Fibroblast of villous mesenchyme (primary cell): ENCODE measurements at regions not wholly inside any gene's neighbourhood (a gene's known extent, or its start where the extent isn't known, plus 50 kb on each side); places are given as distances from the start of the nearest gene placed in this dataset.

ENCODE experiments used
- DNase-seq: peaks from one replicate; pipeline ENCODE4 v3.0.0-alpha.2; 2010; ENCODE audit warnings: low read depth
- H3K4me3 ChIP-seq: 2 replicates; pipeline ENCODE4 v1.5.1; 2011; ENCODE audit warnings: low read depth, mild to moderate bottlenecking, low read length
- TF ChIP-seq, protein P1 (sequence below): IDR thresholded peaks from 2 replicates; pipeline ENCODE4 v1.5.1; 2012; ENCODE audit warnings: low read depth, mild to moderate bottlenecking, low read length; ENCODE audit not compliant: insufficient read depth

DNA sequence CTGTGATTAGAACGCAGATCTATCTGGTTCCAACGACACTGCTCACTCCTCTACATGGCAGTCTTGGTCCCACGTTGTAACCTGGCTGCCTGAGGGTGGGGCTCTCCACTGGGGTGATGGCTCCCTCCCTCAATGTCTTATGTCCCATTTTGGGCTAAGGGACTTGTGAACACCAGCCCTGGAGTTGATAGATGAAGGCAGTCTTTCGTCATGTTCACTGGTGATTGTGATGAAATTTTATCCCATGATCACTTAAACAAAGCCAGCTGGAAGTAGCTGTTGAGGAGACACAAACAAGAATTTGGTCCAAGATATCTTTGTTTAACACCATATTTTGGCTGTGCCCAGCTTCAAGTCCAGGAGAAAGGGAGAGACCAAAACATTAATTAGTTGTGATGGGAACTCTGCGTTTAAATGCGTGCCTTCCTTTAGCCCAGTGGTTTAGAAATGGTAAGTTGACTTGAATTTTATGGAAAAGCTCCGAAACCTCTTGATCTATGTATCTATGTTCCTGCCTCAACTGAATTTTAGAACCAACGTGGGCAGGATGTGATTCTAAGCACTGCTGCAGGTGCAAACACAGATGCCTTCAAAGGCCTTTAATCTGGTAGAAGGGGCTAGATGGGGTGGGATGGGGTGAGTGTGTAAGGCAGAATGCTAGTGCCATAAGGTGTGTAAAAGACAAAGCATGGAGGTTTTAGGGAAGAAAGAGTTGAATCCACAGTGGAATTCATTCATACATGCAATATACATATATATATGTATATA, 186.8 kb upstream of the IRX3 start:
- peak; percentile 7 for DNase-seq
- TF ChIP-seq, protein P1, sequence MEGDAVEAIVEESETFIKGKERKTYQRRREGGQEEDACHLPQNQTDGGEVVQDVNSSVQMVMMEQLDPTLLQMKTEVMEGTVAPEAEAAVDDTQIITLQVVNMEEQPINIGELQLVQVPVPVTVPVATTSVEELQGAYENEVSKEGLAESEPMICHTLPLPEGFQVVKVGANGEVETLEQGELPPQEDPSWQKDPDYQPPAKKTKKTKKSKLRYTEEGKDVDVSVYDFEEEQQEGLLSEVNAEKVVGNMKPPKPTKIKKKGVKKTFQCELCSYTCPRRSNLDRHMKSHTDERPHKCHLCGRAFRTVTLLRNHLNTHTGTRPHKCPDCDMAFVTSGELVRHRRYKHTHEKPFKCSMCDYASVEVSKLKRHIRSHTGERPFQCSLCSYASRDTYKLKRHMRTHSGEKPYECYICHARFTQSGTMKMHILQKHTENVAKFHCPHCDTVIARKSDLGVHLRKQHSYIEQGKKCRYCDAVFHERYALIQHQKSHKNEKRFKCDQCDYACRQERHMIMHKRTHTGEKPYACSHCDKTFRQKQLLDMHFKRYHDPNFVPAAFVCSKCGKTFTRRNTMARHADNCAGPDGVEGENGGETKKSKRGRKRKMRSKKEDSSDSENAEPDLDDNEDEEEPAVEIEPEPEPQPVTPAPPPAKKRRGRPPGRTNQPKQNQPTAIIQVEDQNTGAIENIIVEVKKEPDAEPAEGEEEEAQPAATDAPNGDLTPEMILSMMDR = no peak
- no peak overlapping the region for H3K4me3 ChIP-seq

DNA sequence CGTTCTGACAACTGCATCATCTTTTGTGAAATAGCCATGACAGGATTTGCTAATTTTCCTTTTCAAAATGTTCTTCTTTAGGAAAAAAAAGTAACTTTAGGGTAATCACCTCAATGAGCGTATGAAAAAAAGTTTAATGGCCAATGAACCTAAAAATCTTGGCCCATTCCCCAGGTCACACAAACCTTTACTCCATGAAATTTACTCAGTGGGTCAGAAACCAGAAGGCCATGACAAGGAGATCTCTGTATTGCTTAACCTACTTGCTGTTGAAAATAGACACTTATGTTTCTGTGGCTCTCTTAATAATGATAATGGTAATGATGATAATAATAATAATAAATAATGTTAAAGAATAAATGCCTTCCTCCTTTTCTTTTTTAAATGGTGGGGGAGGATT, 180.8 kb upstream of the IRX3 start:
- no peak for DNase-seq
- TF ChIP-seq, protein P1 = no peak
- H3K4me3 ChIP-seq = no peak overlapping the region

DNA sequence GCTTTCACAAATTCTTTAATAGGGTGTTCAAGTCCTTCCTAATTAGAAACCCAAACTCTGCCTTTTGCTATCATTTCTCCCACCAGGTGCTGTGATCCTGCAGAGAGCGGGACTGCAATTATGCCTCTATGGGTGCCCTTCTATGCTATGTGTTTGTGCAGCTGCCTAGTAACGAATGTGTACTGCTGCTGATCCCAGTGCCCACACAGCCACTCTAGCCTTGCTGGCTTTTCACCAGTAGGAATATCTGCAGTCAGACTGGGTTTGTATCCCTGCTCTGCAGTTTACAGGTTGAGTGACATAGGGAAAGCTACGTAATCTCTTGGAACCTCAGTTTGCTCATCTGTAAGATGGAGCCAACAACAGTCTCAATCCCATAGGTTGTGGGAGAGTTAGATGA, 179.6 kb upstream of the IRX3 start:
- TF ChIP-seq, protein P1 = no peak
- no peak overlapping the region for H3K4me3 ChIP-seq
- DNase-seq = no peak

DNA sequence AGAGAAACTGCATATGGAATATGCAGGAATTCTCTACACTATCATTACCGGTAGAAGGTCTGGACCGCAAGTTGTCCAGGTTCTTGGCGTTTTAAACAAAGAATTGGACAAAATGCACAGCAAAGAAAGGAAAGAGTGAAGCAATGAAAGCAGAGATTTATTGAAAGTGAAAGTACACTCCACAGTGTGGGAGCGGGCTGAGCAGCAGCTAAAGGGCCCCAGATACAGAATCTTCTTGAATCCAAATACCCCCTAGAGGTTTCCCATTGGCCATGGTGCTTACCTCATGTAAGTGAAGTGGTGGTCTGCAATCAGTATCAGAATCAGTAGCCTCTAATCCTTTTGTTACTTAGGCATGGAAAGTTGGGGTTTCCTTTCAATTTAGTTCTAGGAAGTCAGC, 178.5 kb upstream of the IRX3 start:
- no peak for DNase-seq
- TF ChIP-seq, protein P1 = no peak
- H3K4me3 ChIP-seq = no peak overlapping the region

DNA sequence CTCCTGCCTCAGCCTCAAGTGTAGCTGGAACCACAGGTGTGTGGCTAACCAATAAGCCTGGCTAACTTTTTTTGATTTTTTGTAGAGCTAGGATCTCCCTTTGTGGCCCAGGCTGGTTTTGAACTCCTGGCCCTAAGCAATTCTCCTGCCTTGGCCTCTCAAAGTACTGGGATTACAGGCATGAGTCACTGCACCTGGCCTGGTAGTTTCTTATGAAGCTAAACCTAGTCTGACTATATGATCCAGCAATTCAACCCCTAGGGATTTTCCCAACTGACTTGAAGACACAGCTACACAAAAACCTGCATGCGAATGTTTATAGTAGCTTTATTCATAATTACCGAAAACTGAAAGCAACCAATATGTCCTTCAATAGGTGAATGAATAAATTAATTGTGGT, 176.2 kb upstream of the IRX3 start:
- DNase-seq = no peak
- TF ChIP-seq, protein P1 = no peak
- no peak overlapping the region for H3K4me3 ChIP-seq

DNA sequence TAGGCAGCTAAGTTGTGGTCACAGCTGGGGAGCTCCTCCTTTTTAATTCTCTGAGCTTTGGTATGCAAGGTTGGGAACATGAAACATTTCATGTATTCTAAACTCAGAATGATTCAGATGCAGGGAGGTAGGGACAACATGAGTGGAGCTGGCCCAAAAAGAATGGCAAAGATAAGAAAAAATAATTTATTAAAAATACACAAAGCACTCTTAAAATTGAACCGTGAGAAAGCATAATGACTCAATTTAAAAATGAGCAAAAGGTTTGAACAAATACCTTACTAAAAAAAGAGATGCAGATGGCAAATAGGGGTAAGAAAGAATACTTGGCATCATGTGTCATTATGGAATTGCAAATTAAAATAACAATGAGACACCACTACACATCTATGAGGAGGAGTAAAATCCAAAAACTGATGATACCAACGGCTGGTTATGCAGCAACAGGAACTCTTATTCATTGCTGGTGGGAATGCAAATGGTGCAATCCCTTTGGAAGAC, 175.6 kb upstream of the IRX3 start:
- no peak for DNase-seq
- TF ChIP-seq, protein P1 = no peak
- no peak overlapping the region for H3K4me3 ChIP-seq

DNA sequence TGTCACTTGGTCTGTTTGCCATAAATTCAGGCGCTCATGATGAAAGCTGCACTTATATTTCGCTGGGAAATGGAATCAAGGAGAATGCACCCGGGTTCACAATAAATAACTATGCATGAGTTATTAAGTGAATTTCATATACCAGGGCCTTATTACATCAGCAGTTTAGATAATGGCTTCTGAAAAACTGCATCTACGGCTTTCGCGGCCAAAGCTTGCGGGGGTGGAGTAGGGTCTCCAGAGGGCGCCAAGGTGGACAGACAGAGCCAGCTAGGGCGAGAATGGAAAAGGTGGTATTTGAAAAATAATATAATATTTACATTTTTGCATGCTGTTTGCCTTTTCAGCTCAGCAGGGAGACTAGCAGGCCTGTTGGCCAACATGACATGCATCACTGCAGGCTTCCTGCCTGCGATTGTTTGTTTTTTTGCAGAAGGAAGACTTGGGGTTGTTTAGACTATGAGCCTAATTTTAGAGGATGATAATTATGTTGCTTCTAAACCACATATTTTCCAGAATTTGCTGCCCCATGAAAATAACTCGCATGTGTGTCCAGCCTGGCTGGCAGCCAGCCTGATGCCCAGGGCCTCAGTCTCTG, 173.8 kb upstream of the IRX3 start:
- no peak for DNase-seq
- TF ChIP-seq, protein P1 = no peak
- H3K4me3 ChIP-seq = no peak overlapping the region
